Memory B cell (primary cell): ENCODE measurements at regions not wholly inside any gene's neighbourhood (a gene's known extent, or its start where the extent isn't known, plus 50 kb on each side); places are given as distances from the start of the nearest gene placed in this dataset.
"Not testable (repeated sequence)": the region's sequence is repeated elsewhere in the genome, so short reads cannot be mapped to it uniquely, and the experiment has no call there.

Experiments used
- ATAC-seq: fragments of 150-1000 bp; cut with Tn5 transposase; 2 replicates; pipeline ENCODE4 v1.10.0; 2021; ENCODE audit warnings: low read depth, mild to moderate bottlenecking, moderate library complexity
- DNase-seq, 2 donors: peaks; one replicate each; pipeline ENCODE4 v3.0.0; 2022; ENCODE audit warnings: low spot score in 2 of 2
- H3K27ac Mint-ChIP-seq: one replicate; pipeline ENCODE4 v1.8.0; 2022; ENCODE audit warnings: mild to moderate bottlenecking, moderate library complexity, mixed read lengths
- H3K27me3 Mint-ChIP-seq: one replicate; pipeline ENCODE4 v1.8.0; 2022; ENCODE audit warnings: mixed read lengths
- H3K36me3 Mint-ChIP-seq: one replicate; pipeline ENCODE4 v1.8.0; 2022; ENCODE audit warnings: mild to moderate bottlenecking, mixed read lengths
- H3K4me1 Mint-ChIP-seq: one replicate; pipeline ENCODE4 v1.8.0; 2022; ENCODE audit warnings: mixed read lengths
- H3K4me3 Mint-ChIP-seq: one replicate; pipeline ENCODE4 v1.8.0; 2022; ENCODE audit warnings: mild to moderate bottlenecking, moderate library complexity, mixed read lengths
- H3K9me3 Mint-ChIP-seq: one replicate; pipeline ENCODE4 v1.8.0; 2022; ENCODE audit warnings: mixed read lengths

DNA sequence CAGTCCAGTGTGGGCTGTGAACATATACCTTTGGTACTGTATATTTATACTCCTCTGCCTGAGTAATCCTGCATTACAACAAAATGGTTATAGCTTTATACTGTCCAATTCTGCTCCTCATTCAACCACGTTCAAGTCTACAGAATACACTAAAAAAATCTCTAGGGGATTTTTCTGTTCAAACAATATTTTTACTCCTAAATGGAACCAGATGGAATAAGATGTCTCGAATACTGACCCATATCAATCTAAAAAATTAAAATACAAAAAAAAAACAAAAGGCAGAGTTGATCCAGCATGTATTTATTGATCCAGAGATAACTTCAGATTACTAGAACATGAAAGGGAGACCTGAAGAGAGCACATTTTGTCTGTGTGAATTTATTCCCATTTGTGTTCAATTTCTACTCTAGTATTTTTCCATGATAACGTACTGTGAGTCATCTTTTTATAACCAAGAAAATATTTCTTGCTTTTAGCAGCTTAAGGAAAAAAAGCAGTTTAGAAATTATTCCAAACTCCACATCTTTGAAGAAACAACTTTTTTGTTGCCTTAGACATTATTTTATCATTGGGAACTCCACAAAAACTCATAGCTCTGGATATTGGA, 910.7 kb downstream of the TBL1XR1 start:
- Mint-ChIP-seq H3K36me3 (no peaks in the 10 kb centered on the region), H3K9me3 (no peaks in the 10 kb centered on the region), H3K27ac (no peak overlapping the region), H3K4me3 (no peak overlapping the region), H3K27me3 (no peaks in the 10 kb centered on the region), H3K4me1 (no peaks in the 10 kb centered on the region)
- DNase-seq = no peak
- no peak for ATAC-seq

DNA sequence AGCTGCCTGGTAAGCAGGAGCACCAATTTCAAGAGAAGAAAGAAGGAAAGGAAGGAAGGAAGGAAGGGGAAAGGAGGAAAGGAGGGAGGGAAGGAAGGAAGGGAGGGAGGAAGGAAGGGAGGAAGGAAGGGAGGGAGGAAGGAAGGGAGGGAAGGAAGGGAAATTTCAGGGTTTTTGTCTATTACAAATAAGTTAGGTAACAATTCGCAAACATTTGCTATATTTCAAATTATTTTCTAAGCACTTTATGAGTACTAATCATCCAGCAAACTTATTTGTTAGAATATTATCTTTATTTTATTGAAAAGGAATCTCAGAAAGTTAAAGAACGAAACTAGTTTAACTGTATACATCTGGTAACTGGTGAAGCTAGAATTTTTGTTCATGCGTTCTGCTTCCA, 921.7 kb downstream of the TBL1XR1 start:
- no peak overlapping the region for H3K27ac Mint-ChIP-seq
- H3K9me3 Mint-ChIP-seq = peaks cover 1% of the 10 kb centered on the region
- H3K27me3 Mint-ChIP-seq = no peaks in the 10 kb centered on the region
- DNase-seq (no peak), ATAC-seq (no peak)
- H3K36me3 Mint-ChIP-seq = no peaks in the 10 kb centered on the region
- no peak overlapping the region for H3K4me3 Mint-ChIP-seq
- H3K4me1 Mint-ChIP-seq = no peaks in the 10 kb centered on the region

DNA sequence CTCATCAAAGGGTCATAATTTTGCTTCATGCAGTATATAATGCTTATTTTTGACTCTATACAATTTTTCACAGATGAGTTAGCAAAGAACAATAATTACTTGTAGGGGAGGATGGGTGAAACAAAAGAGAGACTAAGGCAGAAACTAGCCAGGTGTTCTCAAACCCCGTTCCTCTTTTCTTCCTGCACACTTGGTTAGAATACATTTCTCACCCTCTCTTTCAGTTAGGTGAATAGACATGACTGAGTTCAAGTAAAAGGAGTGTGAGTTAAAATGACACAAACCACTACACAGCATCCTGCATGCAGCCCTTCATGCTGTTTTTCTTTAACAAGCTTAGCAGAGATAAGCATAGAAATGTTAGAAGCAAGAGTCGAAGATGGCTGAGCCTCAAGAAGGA, 922.2 kb downstream of the TBL1XR1 start:
- ATAC-seq (no peak), DNase-seq (no peak)
- Mint-ChIP-seq H3K27me3 (no peaks in the 10 kb centered on the region), H3K4me1 (no peaks in the 10 kb centered on the region), H3K36me3 (no peaks in the 10 kb centered on the region), H3K9me3 (peaks cover 1% of the 10 kb centered on the region), H3K4me3 (no peak overlapping the region), H3K27ac (no peak overlapping the region)

DNA sequence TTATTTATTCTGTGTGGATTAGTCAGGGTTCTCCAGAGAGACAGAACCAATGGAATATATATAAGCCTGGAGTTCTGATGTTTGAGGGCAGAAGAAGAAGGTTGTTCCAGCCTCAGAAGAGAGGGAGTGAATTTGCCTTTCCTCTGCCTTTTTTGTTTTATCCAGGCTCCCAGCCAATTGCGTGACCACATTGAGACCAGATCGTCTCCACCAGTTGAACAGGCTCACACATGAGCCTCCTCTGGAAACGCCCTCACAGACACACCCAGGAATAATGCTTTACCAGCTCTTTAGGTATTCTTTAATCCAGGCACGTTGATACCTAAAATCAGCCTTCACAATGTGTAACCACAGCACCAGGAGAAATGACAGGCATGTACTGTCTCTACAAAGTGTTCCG, 923.1 kb downstream of the TBL1XR1 start:
- no peak overlapping the region for H3K27ac Mint-ChIP-seq
- H3K4me1 Mint-ChIP-seq = no peaks in the 10 kb centered on the region
- no peak for DNase-seq
- H3K4me3 Mint-ChIP-seq = no peak overlapping the region
- H3K36me3 Mint-ChIP-seq = no peaks in the 10 kb centered on the region
- no peak for ATAC-seq
- peaks cover 1% of the 10 kb centered on the region for H3K9me3 Mint-ChIP-seq
- no peaks in the 10 kb centered on the region for H3K27me3 Mint-ChIP-seq

DNA sequence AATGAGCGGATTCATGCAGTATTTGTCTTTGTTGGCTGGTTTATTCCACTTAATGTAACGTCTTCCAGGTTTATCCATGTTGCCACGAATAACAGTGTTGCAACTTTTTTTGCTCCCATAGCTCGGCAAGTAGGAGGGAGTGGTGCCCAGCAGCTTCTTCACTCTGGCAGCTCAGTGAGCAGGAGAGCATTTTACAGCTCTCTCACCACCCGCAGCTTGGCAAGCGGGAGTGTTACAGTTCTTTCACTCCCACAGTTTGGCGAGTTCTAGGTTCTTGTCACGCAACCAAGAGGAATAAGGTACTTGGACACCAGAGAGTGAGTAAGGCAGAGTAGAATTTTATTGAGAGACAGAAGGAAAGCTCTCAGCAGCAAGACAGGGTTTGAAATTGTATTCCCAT, 935.2 kb downstream of the TBL1XR1 start:
- DNase-seq (no peak), ATAC-seq (no peak)
- Mint-ChIP-seq H3K9me3 (peaks cover 11% of the 10 kb centered on the region), H3K27me3 (no peaks in the 10 kb centered on the region), H3K4me3 (no peak overlapping the region), H3K4me1 (no peaks in the 10 kb centered on the region), H3K36me3 (no peaks in the 10 kb centered on the region), H3K27ac (no peak overlapping the region)

DNA sequence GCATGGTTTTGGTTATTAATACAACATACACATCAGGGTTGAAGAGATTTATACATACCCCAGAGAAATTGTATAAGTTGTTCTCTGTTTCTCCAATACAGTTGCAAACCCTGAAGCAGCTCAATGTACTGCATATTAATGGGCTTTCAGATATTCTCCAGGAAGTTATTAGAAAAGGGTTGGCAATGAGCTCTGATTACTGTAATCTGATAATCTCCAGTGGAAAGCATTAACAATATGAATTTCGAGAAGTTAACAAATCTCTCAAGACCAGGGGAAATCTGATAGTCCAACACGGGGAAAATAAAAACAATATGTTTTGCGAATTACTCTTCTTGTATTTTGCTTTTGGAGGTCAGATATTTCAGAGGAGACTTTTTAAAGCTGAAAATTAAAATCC, 950.1 kb downstream of the TBL1XR1 start:
- Mint-ChIP-seq H3K4me3 (no peak overlapping the region), H3K27me3 (no peaks in the 10 kb centered on the region), H3K9me3 (peaks cover 2% of the 10 kb centered on the region), H3K27ac (no peak overlapping the region), H3K4me1 (no peaks in the 10 kb centered on the region), H3K36me3 (no peaks in the 10 kb centered on the region)
- DNase-seq (no peak), ATAC-seq (no peak)

DNA sequence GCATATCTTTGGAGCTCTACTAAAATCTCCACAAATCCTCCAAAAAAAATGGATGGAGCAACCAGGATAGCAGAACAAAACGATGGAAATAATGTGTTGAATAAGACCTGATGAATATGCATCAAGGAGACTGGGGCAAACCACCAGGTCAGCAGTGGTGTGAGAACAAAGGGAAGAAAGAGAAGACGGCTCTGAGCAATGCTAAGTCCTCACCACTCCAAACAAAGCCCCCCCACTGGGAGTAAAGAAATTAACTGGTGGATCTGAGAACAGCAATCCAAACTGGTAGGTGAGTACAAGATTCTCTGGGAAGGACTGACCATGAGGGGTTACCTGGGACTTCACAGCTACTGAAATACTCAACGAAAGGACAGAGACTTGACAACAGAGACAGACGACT, 977.3 kb downstream of the TBL1XR1 start:
- Mint-ChIP-seq H3K4me3 (no peak overlapping the region), H3K36me3 (no peaks in the 10 kb centered on the region), H3K9me3 (peaks cover 2% of the 10 kb centered on the region), H3K4me1 (no peaks in the 10 kb centered on the region), H3K27me3 (no peaks in the 10 kb centered on the region), H3K27ac (no peak overlapping the region)
- ATAC-seq (no peak), DNase-seq (no peak)

DNA sequence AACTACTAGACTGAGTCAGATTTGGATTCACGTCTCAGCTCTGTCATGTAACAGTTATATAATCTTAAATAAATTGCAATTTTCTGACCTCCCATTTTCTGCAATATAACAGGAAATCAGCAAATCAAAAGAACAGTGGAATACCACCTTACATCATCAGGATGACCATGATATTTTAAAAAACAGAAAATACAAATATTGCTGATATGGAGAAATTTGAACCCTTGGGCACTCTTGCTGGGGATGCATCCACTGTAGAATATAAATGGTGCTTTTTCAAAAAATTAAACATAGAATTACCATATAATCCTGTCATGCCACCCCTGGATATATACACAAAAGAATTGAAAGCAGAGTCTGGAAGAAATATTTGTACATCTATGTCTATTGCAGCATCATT, 982.5 kb downstream of the TBL1XR1 start:
- Mint-ChIP-seq H3K4me3 (no peak overlapping the region), H3K9me3 (peaks cover 2% of the 10 kb centered on the region), H3K36me3 (no peaks in the 10 kb centered on the region), H3K27me3 (no peaks in the 10 kb centered on the region), H3K27ac (no peak overlapping the region), H3K4me1 (no peaks in the 10 kb centered on the region)
- DNase-seq = no peak
- no peak for ATAC-seq

DNA sequence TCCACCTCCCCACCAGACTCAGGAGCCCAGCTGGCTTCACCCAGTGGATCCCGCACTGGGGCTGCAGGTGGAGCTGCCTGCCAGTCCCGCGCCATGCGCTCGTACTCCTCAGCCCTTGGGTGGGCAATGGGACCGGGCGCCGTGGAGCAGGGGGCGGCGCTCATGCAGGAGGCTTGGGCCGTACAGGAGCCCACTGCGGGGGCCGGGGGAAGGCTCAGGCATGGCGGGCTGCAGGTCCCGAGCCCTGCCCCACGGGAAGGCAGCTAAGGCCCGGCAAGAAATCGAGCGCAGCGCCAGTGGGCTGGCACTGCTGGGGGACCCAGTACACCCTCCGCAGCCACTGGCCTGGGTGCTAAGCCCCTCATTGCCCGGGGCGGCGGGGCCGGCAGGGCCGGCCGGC, 984.0 kb downstream of the TBL1XR1 start:
- H3K27me3 Mint-ChIP-seq, H3K4me1 Mint-ChIP-seq, H3K4me3 Mint-ChIP-seq, H3K27ac Mint-ChIP-seq, DNase-seq, ATAC-seq, H3K36me3 Mint-ChIP-seq, H3K9me3 Mint-ChIP-seq: not testable (repeated sequence)

DNA sequence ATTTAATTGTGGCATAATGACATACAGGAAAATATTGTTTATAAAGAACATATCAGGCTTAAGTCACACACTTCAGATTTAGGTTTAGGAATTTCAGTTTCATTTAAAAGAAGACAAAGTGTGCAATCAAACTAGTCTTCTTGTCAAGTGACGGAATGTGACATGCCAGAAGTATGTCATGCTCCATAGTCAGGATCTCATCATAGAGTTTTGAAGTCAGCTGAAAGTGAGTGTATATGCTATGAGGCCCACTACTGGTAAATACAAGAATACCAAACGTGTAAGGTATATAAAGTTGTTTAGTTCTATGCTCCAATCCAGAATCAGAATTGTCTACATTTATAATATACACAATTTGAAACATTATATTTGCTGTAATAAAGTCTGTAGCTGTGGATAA, 988.4 kb downstream of the TBL1XR1 start:
- ATAC-seq = no peak

DNA sequence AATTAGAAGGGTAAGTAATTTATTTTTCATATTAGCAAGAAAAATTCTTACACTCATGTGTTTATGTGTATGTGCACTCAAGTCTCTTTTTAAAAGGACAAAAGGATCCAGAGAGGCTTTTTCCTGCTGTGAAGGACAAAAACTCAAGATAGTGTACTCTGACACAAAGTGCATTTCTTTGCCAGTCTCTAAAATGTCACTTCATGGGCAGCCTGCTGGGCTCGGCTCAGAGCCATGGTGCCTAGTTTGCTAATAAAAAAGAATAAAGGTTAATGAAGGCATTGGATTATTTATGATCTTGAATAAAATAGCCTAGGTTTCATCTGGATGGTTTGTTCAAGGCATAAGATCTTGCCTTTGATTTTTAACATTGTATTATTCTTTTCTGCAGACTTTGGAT, 989.0 kb downstream of the TBL1XR1 start:
- Mint-ChIP-seq H3K4me1 (no peaks in the 10 kb centered on the region), H3K9me3 (no peaks in the 10 kb centered on the region)
- no peak for ATAC-seq

More for the DNA sequence above, 988.4 kb downstream of the TBL1XR1 start:
- no peak for DNase-seq
- Mint-ChIP-seq H3K4me3 (no peak overlapping the region), H3K9me3 (no peaks in the 10 kb centered on the region), H3K4me1 (no peaks in the 10 kb centered on the region), H3K27me3 (no peaks in the 10 kb centered on the region), H3K36me3 (no peaks in the 10 kb centered on the region), H3K27ac (no peak overlapping the region)

DNA sequence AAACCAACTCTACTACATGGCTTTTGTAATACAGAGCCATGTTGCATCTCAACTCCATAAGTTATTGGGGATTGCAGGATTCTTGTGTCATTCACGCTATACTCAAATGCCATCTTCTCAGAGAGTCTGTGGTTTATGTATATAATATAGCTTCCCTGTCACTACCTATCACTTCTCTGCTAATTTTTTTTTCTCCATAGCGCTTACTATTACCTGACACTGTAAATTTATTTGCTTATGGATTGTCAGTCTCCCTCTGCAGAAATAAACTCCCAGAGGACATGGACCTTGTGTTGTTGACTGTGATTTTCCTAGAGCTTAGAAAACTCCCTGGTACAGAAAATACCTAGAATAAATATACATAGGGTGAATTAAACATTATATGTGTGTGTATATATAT, 990.5 kb downstream of the TBL1XR1 start:
- Mint-ChIP-seq H3K27ac (no peak overlapping the region), H3K4me3 (no peak overlapping the region), H3K4me1 (no peaks in the 10 kb centered on the region), H3K36me3 (no peaks in the 10 kb centered on the region), H3K9me3 (no peaks in the 10 kb centered on the region), H3K27me3 (no peaks in the 10 kb centered on the region)
- ATAC-seq (no peak), DNase-seq (no peak)

More for the DNA sequence above, 989.0 kb downstream of the TBL1XR1 start:
- no peak overlapping the region for H3K4me3 Mint-ChIP-seq
- H3K36me3 Mint-ChIP-seq = no peaks in the 10 kb centered on the region
- H3K27me3 Mint-ChIP-seq = no peaks in the 10 kb centered on the region
- no peak for DNase-seq
- H3K27ac Mint-ChIP-seq = no peak overlapping the region

DNA sequence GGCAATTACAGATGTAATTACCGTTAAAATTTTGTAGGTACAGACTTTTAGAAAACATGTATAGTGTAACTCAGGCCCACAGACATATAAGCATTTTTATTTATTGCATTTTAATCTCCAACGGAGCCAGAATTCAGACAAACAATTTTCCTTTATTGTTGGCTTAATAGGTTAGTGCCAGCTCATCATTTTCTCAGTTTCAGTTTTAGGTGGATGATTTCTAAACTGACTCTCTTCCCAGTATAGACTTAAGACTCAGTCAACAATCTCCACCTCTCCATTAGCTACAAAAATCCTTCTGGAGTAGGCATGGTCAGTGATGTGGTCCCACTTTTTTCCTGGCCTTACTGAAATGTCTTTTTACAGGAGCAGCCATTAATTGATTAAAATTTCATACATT, 994.6 kb downstream of the TBL1XR1 start:
- no peak overlapping the region for H3K27ac Mint-ChIP-seq
- no peaks in the 10 kb centered on the region for H3K4me1 Mint-ChIP-seq
- H3K27me3 Mint-ChIP-seq = no peaks in the 10 kb centered on the region
- no peak for ATAC-seq
- H3K9me3 Mint-ChIP-seq = no peaks in the 10 kb centered on the region
- DNase-seq = no peak
- H3K36me3 Mint-ChIP-seq = no peaks in the 10 kb centered on the region
- H3K4me3 Mint-ChIP-seq = no peak overlapping the region

DNA sequence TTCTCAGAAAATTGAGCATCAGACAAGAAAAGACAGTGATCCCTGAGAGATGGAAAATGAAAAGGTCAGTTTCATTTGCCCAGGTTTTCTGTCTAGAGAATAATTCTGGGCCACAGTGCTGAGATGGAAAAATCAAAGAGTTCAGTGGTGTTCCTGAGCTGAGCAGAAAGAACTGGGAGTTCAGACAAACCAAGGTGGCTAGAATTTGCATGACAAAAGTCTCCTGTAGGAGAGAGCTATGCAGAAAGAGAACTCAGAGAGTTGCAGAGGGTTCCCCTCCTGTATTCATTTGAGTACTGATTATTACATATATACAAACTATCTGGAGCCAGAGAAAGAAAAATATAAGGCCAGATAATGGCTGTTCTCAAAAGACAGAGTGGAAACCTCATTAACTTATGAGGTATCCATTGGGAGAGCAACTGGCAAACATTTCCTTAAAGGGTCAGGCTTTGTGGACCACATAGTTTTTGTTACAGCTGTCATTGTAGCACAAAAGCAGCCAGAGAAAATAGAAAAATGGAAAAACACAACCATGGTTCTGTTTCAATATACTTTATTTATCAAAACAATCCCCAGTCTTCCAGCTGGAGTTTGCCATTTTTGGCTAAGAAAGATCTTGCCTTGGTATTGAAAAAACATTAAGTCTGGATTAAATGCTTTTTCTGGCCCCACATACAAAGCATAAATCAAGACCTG, 1004.1 kb downstream of the TBL1XR1 start:
- no peak for DNase-seq
- no peak for ATAC-seq
- no peak overlapping the region for H3K27ac Mint-ChIP-seq
- no peak overlapping the region for H3K4me3 Mint-ChIP-seq
- H3K27me3 Mint-ChIP-seq = no peaks in the 10 kb centered on the region
- no peaks in the 10 kb centered on the region for H3K4me1 Mint-ChIP-seq
- H3K36me3 Mint-ChIP-seq = no peaks in the 10 kb centered on the region
- H3K9me3 Mint-ChIP-seq = peaks cover 5% of the 10 kb centered on the region

DNA sequence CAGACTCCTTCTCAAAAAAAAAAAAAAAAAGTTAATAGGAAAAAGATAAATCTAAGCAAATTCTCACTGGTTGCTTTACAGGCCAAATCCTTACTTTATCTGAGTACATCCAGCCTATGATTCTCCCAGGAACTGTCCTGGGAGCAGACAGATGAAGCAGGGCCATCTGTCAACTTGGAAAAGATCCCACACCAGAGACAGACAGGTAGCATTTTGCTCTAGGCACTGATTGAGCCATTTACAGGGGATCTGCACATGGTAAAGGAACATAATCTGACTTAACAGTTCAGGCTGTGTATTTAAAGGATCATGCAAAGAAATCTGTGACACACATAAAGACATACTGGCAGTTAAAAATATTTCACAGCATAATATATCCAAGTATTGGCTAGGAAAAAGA, 1006.5 kb downstream of the TBL1XR1 start:
- no peak for ATAC-seq
- peaks cover 4% of the 10 kb centered on the region for H3K9me3 Mint-ChIP-seq
- H3K36me3 Mint-ChIP-seq = no peaks in the 10 kb centered on the region
- no peak for DNase-seq
- no peaks in the 10 kb centered on the region for H3K27me3 Mint-ChIP-seq
- H3K27ac Mint-ChIP-seq = no peak overlapping the region
- no peaks in the 10 kb centered on the region for H3K4me1 Mint-ChIP-seq
- H3K4me3 Mint-ChIP-seq = no peak overlapping the region
